Ectodermal cell (in vitro differentiated cells): ENCODE measurements at regions not wholly inside any gene's neighbourhood (a gene's known extent, or its start where the extent isn't known, plus 50 kb on each side); places are given as distances from the start of the nearest gene placed in this dataset.

Source experiments
- H3K27ac ChIP-seq: 2 replicates; pipeline ENCODE4 v1.7.0; 2013; ENCODE audit warnings: mild to moderate bottlenecking, low read depth, low read length; ENCODE audit not compliant: insufficient read depth, poor library complexity, severe bottlenecking
- H3K27me3 ChIP-seq: 2 replicates; pipeline ENCODE4 v1.7.0; 2013; ENCODE audit warnings: mild to moderate bottlenecking, low read length; ENCODE audit not compliant: insufficient read depth, control insufficient read depth, poor library complexity, severe bottlenecking
- H3K36me3 ChIP-seq: one replicate; pipeline ENCODE4 v1.7.0; 2013; ENCODE audit warnings: low read length; ENCODE audit not compliant: control insufficient read depth, insufficient read depth
- H3K4me1 ChIP-seq: one replicate; pipeline ENCODE4 v1.7.0; 2013; ENCODE audit warnings: low read length; ENCODE audit not compliant: control insufficient read depth, insufficient read depth
- H3K4me3 ChIP-seq: 2 replicates; pipeline ENCODE4 v1.7.0; 2013; ENCODE audit warnings: low read depth, low read length, control low read depth; ENCODE audit not compliant: insufficient read depth
- H3K9me3 ChIP-seq: 2 replicates; pipeline ENCODE4 v1.7.0; 2013; ENCODE audit warnings: mild to moderate bottlenecking, low read length, moderate library complexity; ENCODE audit not compliant: control insufficient read depth
- WGBS, 2 experiments: methylation state at CpG; one replicate each; pipeline ENCODE4 v1.1.7; 2013; ENCODE audit warnings: missing lambda C conversion rate in 2 of 2; 5-methylcytosine and 5-hydroxymethylcytosine counted together

GRCh38 chr3:150020527-150020926 lies 49.8 kb upstream of the PFN2 start:
- Histone ChIP-seq H3K4me3 (no peak overlapping the region), H3K36me3 (no peaks in the 10 kb centered on the region), H3K9me3 (peaks cover 4% of the 10 kb centered on the region), H3K27me3 (no peaks in the 10 kb centered on the region), H3K27ac (no peak overlapping the region), H3K4me1 (peaks cover 6% of the 10 kb centered on the region)
- 92 to 93% methylated on average over 1 of the region's 1 CpG for WGBS, 2 experiments
